Gastroesophageal sphincter (tissue), 3 donors: ENCODE measurements at regions not wholly inside any gene's neighbourhood (a gene's known extent, or its start where the extent isn't known, plus 50 kb on each side); places are given as distances from the start of the nearest gene placed in this dataset.

Experiments
- CTCF ChIP-seq, 4 experiments: fragments of 200-600 bp in 2 of 4; fragments of 450-650 bp in 2 of 4; sonication (generic) in 1 of 4; IDR thresholded peaks; one replicate each; pipeline ENCODE4 v1.5.1; 2017 to 2019; ENCODE audit warnings: antibody characterized with exemption in 4 of 4, mild to moderate bottlenecking in 2 of 4, moderate library complexity in 2 of 4
- POLR2A ChIP-seq, 2 donors: fragments of 450-650 bp; IDR thresholded peaks; one replicate each; pipeline ENCODE4 v1.6.1; 2017; ENCODE audit warnings: antibody characterized with exemption in 2 of 2, mild to moderate bottlenecking in 2 of 2, moderate library complexity in 1 of 2

- no peak for TF ChIP-seq CTCF (IDR thresholded peaks at IDR 0.05)
- no peak for TF ChIP-seq POLR2A (IDR thresholded peaks at IDR 0.05)
These were observed 96.6 kb upstream of the E2F7 start for GRCh38 chr12:77161944-77162343.
